ENCODE measurements at regions not wholly inside any gene's neighbourhood (a gene's known extent, or its start where the extent isn't known, plus 50 kb on each side); places are given as distances from the start of the nearest gene placed in this dataset.

GRCh38 chr17:77529328-77529650 is 388.5 kb downstream of the SEC14L1 start:
- FAIRE-seq, result no peak
- Histone ChIP-seq H2AFZ (ENCODE audit: low read depth, low read length) (no peak overlapping the region), H3K9ac (ENCODE audit: insufficient read depth in 1 of 2, low read depth in 2 of 2, low read length in 2 of 2) (no peak overlapping the region), H3K9me3 (replicated peaks; ENCODE audit: control insufficient read depth, insufficient read depth, low read depth, low read length) (no peaks in the 10 kb centered on the region; the same call in 1 of the 2 replicates), H3K79me2 (ENCODE audit: control insufficient read depth, insufficient read depth, low read length) (no peaks in the 10 kb centered on the region), H3K4me2 (ENCODE audit: insufficient read depth, low read length) (no peak overlapping the region), H3K9me1 (ENCODE audit: control insufficient read depth, insufficient read depth, low read length) (no peaks in the 10 kb centered on the region), H3K4me1 (replicated peaks in 1 of 2; ENCODE audit: control insufficient read depth in 2 of 2, insufficient read depth in 2 of 2, low read length in 2 of 2) (peaks cover 0 to 9% of the 10 kb centered on the region in 2 experiments; a peak in 1 of 5 replicates), H4K20me1 (replicated peaks; ENCODE audit: control insufficient read depth, insufficient read depth, low read length) (no peaks in the 10 kb centered on the region), H3K27ac (ENCODE audit: extremely low read depth, low read depth, low read length) (no peak overlapping the region), H3K4me3 (no peak overlapping the region), H3K27me3 (ENCODE audit: control insufficient read depth in 2 of 2, insufficient read depth in 2 of 2, low read length in 2 of 2) (peaks cover 16 to 44% of the 10 kb centered on the region in 2 experiments; a peak in 4 of 5 replicates), H3K36me3 (ENCODE audit: control insufficient read depth, insufficient read depth, low read length) (no peaks in the 10 kb centered on the region)
- ChIA-PET POLR2A (interaction anchor here (0.6 to 1.1 kb wide), 2 partner anchors 11 to 35 kb away, joined by 3 to 4 read pairs; no protein-coding TSS in a partner anchor), CTCF (ENCODE audit: low intra/inter-chr PET ratio) (no interaction called here)
- no peak for DNase-seq (ENCODE audit: extremely low read depth in 1 of 4, low spot score in 3 of 4)
- intact Hi-C loops (cut with micrococcal nuclease) (no loop called here), in situ Hi-C loops (cut with MboI) (no loop called here)
- BruUV-seq (replicated peaks), result no TSS peak
- TF ChIP-seq GABPB2 (CRISPR knock-in tag; conservative IDR thresholded peaks at IDR 0.05), result no peak
- no peak for TF ChIP-seq RBM34 (IDR thresholded peaks at IDR 0.05; ENCODE audit: borderline replicate concordance, insufficient read depth, low read length)
- no peak for TF ChIP-seq ZBTB7A (IDR thresholded peaks at IDR 0.05; ENCODE audit: borderline replicate concordance, control insufficient read depth, low read depth, low read length)
- TF ChIP-seq EHMT2 (IDR thresholded peaks at IDR 0.05), result no peak
- TF ChIP-seq ZNF785 (CRISPR knock-in tag; IDR thresholded peaks at IDR 0.05), result no peak
- ATAC-seq, result no peak
- 7% methylated on average over 6 of the region's 7 CpGs for WGBS (ENCODE audit: insufficient coverage, low coverage, missing lambda C conversion rate)

DNA sequence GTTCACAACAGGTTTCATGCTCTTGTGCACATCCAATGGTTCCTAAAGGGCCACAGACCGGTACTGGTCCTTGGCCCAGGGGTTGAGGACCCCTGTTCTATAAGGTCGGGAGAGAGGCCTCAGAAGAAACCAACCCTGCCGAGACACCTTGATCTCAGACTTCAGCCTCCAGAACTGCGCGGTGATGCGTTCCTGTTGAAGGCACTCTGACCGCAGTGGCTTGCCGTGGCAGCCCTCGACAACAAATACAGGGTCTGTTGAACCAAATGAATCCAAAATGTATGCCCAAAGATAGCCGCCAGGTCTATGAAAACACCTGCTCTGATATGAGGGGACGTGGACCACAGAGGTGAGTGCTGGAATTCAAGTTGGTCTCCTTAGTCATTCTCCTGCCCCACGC is 389.8 kb downstream of the SEC14L1 start:
- no peak overlapping the region for H3K9ac ChIP-seq (ENCODE audit: insufficient read depth in 1 of 2, low read depth in 2 of 2, low read length in 2 of 2)
- H3K4me3 ChIP-seq, result no peak overlapping the region
- no peaks in the 10 kb centered on the region for H3K9me1 ChIP-seq (ENCODE audit: control insufficient read depth, insufficient read depth, low read length)
- no peaks in the 10 kb centered on the region for H4K20me1 ChIP-seq (replicated peaks; ENCODE audit: control insufficient read depth, insufficient read depth, low read length)
- H3K4me2 ChIP-seq (ENCODE audit: insufficient read depth, low read length), result no peak overlapping the region
- ATAC-seq (no peak), FAIRE-seq (no peak), DNase-seq (ENCODE audit: extremely low read depth in 1 of 4, low spot score in 3 of 4) (no peak)
- peaks cover 0 to 9% of the 10 kb centered on the region in 2 experiments; a peak in 2 of 5 replicates for H3K4me1 ChIP-seq (replicated peaks in 1 of 2; ENCODE audit: control insufficient read depth in 2 of 2, insufficient read depth in 2 of 2, low read length in 2 of 2)
- H3K79me2 ChIP-seq (ENCODE audit: control insufficient read depth, insufficient read depth, low read length), result no peaks in the 10 kb centered on the region
- no peaks in the 10 kb centered on the region; the same call in 1 of the 2 replicates for H3K9me3 ChIP-seq (replicated peaks; ENCODE audit: control insufficient read depth, insufficient read depth, low read depth, low read length)
- H3K27ac ChIP-seq (ENCODE audit: extremely low read depth, low read depth, low read length), result no peak overlapping the region
- no peaks in the 10 kb centered on the region for H3K36me3 ChIP-seq (ENCODE audit: control insufficient read depth, insufficient read depth, low read length)
- H2AFZ ChIP-seq (ENCODE audit: low read depth, low read length), result no peak overlapping the region
- ChIA-PET POLR2A (no interaction called here), CTCF (ENCODE audit: low intra/inter-chr PET ratio) (no interaction called here)
- no TSS peak for BruUV-seq (replicated peaks)
- in situ Hi-C loops (cut with MboI), result no loop called here
- peaks cover 16 to 47% of the 10 kb centered on the region in 2 experiments; a peak in 4 of 5 replicates for H3K27me3 ChIP-seq (ENCODE audit: control insufficient read depth in 2 of 2, insufficient read depth in 2 of 2, low read length in 2 of 2)
- WGBS (ENCODE audit: insufficient coverage, low coverage, missing lambda C conversion rate), result 3% methylated on average over 12 of the region's 12 CpGs
- intact Hi-C loops (cut with micrococcal nuclease), result no loop called here
- TF ChIP-seq ADNP (tag; IDR thresholded peaks at IDR 0.05) (no peak), CREBBP (IDR thresholded peaks at IDR 0.05; ENCODE audit: low read depth, low read length) (no peak), SIN3A (IDR thresholded peaks at IDR 0.05; ENCODE audit: borderline replicate concordance in 2 of 2, control insufficient read depth in 1 of 2, low read depth in 2 of 2, low read length in 2 of 2) (no peak), SRSF7 (optimal IDR thresholded peaks at IDR 0.05; ENCODE audit: low read depth, low read length) (no peak), HIVEP1 (CRISPR knock-in tag; IDR thresholded peaks at IDR 0.05) (no peak), NR2C2 (CRISPR knock-in tag; IDR thresholded peaks at IDR 0.05) (no peak), NR2C2 (tag; IDR thresholded peaks at IDR 0.05) (no peak), ESRRB (CRISPR knock-in tag; IDR thresholded peaks at IDR 0.05; ENCODE audit: borderline replicate concordance) (no peak)
- TF ChIP-seq, protein P1, sequence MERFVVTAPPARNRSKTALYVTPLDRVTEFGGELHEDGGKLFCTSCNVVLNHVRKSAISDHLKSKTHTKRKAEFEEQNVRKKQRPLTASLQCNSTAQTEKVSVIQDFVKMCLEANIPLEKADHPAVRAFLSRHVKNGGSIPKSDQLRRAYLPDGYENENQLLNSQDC (CRISPR knock-in tag; IDR thresholded peaks at IDR 0.05), result no peak
- TF ChIP-seq, protein P2, sequence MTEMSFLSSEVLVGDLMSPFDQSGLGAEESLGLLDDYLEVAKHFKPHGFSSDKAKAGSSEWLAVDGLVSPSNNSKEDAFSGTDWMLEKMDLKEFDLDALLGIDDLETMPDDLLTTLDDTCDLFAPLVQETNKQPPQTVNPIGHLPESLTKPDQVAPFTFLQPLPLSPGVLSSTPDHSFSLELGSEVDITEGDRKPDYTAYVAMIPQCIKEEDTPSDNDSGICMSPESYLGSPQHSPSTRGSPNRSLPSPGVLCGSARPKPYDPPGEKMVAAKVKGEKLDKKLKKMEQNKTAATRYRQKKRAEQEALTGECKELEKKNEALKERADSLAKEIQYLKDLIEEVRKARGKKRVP (CRISPR knock-in tag; IDR thresholded peaks at IDR 0.05), result no peak
